DMS114 treated with DMSO at 0.1 percent for 48 hours (cell line): ENCODE measurements at regions not wholly inside any gene's neighbourhood (a gene's known extent, or its start where the extent isn't known, plus 50 kb on each side); places are given as distances from the start of the nearest gene placed in this dataset.

Experiments used
- DNase-seq: peaks from one replicate; lab custom pipeline; 2025; ENCODE audit not compliant: unreplicated experiment; lab: John Stamatoyannopoulos, UW

DNA sequence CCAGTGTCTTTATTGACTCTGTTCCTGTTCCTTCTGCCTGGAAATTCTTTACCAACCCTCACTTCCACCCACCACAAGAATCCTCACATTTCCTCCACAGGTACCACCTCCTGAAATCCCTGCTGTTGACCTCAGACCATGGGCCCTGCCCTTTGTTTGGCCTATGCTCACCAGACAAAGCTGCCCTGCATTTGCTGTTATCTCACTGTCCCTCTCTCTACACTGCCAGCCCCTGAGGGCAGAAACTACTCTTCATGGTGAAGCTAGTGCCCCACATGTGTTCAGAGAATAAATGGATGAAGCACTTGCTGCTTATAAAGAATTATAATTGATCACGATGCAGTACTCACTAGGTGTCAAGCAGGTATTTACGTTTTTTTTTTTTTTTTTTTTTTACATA lies 608.4 kb downstream of the TSN start:
- no peak for DNase-seq

DNA sequence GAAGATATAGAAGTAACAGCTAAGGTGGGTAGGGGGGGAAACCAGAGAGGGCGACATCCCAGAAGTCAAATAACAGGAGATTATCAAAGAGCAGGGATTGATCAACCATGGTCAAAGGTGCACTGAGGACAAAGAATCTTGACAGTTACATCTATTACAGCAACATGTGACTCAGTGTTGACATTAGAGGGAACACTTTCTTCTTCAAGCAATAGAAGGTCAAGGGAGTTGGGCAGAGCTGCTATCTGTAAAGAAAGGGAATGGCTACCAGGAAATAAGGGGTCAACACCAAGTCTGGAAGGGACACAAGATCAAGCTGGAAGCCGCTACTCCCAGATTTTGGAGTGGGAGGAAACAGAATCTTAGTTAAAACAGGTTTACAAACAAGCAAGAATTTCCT lies 611.0 kb downstream of the TSN start:
- no peak for DNase-seq

DNA sequence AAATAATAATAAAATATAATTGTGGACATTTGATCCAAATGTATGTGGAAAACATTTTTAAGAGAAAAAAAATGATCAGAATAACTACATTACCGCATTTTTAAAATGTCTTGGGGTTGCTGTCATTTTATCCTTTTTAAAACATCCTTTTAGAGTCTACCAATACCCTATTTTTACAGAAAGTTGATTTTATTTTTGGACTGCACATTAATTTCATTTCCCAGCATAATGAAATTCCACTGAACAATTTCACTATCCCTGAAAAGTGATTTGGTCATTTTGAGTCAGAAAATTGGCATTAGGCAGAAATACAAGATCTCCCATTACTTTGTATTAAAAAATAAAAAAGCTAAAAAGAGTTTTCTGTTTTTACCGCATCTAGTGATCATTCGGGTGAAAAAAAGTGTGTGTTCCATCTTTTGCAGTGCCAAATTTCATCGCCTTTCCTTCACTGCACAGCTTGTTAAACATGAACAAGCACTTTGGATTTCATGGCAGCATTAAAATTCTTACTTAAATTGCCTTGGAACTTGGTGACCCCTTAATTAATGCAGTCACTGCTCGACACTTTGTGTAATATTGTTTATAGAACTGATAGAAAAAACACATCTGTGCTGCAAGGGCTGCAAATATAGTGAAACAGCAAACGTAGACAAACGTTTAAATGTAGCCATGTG lies 611.7 kb downstream of the TSN start:
- no peak for DNase-seq

DNA sequence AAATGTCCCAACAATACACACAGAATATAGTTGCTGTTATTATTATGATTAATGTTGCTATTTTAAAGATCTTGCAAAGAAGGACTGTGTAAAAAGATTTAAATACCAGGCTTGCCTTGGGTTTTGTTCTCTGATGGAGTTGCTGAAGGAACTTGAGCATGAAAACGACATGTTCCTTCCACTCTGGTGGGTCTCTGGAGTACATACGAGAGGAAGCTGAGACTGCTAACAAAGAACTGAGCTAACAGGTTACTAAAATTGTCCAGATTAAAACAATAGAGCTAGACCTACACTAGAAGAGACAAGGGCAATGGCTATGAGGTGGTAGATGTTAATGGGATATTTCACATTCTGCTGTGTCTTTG lies 612.2 kb downstream of the TSN start:
- no peak for DNase-seq

DNA sequence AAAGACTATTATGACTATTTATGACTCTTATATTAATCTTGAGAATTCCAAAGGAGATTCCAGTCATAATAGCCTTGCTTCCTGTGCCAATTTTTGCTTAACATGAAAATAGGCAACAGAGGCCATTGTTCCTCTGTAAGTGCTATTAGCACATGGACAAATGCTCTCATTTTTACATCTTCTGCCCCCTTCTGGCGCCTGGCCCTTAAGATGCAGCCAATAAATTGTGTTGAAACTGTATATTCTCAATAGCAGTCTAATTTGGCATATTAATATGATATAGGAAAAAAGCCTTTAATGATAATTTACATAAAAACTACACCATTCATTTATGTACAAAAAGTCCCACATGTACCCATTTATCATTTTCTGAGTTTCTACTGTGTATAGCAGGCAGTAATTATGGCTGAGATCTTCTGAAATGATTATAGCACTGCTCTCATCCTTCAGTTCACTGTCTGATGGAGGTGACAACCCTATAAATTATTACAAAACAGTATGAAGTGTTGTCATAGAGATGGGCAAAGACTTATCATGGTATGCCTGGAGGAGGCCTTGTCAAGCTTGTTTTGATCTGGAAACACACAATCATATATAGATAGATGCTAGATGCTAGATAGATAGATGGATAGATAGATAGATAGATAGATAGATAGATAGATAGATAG lies 613.3 kb downstream of the TSN start:
- no peak for DNase-seq

DNA sequence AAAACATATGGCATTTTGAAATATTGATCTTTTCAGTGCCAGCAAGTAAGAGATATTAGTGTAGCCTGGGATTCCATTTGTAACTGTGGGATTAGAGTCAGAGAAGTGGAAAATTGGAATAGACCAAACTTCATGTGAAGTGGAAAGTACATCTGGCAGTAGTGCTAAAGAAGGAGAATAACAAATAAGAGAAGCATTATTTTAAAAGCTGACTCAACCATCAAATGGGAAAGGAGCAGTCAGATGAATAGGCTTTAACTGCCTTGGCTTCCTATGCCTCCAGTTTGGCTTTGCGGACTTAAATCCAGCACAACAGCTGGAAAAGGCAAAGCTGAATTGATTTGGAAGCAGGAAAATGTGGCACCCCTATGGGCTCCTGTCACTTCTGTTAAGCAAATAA lies 623.1 kb downstream of the TSN start:
- DNase-seq, result no peak

DNA sequence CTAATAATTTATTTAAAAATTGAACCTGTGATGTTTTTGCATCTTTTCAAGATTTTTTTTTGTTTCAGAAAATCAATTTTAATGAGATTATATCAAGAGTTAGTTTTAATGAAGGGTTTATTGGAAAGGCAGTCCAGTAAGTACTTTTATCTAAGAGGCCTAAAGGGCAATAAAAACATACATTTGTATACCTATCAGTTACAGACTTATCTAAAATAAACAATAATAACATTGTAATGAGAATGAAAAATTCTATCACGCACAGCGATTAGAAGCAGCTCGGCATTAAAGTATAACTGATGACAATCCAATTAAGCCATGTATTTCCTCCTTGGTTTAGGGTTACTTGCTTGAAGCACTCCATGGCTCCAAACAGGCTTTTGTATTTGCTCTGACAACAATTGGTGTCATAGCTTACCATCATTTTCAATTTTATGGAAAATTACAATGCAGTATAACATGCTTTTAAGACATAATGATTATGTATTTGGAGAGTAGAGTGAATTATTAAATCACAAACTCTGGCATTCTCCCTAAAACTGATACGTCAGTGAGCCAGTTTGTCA lies 629.4 kb downstream of the TSN start:
- no peak for DNase-seq

DNA sequence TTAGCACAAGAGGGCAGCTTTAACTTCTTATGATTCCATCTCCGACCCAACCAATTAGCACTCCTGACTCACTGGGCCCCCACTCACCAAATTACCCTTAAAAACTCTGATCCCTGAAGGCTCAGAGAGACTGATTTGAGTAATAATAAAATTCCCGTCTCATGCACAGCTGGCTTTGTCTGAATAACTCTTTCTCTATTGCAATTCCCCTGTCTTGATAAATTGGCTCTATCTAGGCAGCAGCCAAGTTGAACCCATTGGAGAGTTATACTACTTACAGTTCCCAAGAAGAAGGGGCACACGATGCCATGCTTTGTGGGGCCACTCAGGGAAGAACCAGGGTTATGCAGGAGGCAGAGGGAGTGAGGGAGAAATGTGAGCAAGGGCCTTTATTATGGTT lies 632.8 kb downstream of the TSN start:
- no peak for DNase-seq

DNA sequence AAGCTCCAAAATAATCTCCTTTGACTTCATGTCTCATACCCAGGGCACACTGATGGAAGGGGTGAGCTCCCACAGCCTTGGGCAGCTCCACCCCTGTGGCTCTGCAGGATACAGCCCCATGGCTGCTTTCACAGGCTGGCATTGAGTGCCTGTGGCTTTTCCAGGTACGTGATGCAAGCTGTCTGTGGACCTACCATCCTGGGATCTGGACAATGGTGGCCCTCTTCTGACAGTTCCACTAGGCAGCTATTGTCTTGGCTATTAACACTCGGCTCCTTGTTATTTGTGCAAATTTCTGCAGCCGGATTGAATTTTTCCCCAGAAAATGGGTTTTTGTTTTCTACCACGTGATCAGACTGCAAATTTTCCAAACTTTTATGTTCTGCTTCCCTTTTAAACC lies 634.2 kb downstream of the TSN start:
- DNase-seq, result no peak

DNA sequence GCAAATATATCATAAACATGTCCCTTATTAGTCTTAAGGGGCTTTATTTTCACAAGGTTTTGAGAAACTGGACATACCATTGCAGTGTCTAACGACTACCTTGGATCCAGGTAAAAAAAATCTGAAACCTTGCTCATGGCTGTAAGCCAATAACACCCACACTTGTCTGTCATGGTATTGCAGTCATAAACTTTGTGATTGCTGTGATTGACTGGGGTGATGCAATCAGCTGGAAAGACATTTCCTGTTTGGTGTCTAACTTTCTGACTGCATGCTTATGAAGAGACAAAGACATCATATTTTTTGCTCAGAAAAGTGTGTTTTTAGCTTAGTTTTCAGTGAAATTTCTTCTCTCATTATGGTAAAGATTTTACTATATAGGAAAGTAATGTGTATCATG lies 635.0 kb downstream of the TSN start:
- DNase-seq, result no peak

DNA sequence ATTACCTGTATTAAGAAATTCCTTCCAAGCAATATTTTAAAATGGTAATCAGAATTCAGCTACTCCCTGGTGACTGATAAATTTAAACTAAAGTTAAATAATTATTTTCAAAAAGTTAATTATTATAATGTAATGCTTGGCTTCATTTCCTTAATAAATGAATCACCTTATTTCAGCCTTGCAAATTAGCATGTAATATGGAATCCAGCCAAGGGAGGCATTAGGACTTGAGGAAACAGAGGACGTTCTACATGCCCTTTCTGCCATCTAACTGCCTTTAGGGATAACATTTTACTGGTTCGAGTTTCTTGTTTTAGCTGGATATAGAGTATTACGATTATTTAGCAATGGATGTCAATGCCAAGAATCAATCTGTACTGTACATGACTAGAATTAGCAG lies 636.3 kb downstream of the TSN start:
- no peak for DNase-seq

DNA sequence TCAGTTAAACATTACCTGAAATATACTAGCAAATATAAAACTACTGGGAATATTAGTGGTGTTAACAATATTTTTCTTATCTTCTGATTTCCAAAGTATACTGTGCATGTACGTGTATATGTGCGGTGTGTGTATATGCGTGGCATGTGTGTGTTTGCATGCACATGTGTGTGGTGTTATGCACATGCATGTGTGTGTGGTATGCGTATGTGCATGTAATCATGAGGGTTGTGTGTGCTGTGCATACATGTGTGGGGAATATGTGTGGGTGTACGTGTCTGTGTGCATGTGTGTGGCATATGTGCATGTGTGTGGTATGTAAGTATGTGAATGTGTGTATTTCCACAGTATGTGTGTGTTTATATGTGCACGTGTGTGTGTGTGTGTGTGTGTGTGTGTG lies 640.2 kb downstream of the TSN start:
- no peak for DNase-seq

DNA sequence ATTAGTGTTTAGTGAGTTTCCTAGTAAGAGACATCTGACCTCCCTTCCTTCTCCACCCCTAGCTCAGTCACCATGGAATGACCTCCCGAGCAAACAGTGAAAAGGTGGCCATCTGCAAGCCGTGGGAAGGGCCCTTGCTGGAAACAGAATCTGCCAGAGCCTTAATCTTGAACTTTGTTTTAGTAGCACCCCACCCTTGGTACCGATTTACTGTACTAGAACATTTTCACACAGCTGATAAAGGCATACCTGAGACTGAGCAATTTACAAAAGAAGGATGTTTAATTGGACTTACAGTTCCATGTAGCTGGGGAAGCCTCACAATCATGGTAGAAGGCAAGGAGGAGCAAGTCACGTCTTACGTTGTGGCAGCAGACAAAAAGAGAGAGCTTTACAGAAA lies 655.8 kb downstream of the TSN start:
- no peak for DNase-seq

DNA sequence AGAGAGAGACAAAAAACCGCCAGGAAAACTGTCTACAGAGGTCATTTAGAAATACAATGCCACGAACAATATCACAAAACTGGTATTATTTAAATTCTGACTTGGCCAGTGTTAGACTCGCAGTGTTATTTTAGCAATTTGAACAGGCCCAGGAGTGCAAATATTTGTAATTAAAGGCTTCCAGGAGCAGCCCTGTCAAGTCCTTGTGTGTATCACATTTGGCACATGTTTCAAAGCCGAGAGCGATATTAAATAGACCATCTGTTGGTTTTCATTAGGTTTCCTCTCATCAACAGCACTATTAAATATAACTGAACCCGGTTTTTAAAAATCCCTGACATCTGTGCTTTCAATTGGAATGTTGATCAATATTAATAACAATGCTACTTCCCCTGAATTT lies 656.9 kb downstream of the TSN start:
- no peak for DNase-seq

DNA sequence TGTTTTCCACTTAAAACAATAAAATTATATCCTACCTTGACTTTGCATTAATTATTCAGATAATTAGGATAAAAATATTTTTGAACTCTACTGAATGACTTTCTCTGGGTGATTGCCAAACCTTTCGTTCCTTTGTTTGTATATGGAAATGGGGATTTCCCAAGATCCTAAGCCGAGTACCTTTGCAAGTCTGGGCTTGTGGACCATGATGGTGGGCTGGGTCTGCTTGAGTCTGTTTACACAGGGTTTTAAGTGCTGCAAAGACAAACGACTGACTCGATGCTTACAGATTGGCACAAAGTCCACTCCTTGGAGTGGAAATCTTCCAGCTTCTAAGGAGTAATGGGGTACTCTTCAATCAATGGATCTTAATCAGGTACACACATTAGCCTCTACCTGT lies 659.5 kb downstream of the TSN start:
- DNase-seq, result no peak

DNA sequence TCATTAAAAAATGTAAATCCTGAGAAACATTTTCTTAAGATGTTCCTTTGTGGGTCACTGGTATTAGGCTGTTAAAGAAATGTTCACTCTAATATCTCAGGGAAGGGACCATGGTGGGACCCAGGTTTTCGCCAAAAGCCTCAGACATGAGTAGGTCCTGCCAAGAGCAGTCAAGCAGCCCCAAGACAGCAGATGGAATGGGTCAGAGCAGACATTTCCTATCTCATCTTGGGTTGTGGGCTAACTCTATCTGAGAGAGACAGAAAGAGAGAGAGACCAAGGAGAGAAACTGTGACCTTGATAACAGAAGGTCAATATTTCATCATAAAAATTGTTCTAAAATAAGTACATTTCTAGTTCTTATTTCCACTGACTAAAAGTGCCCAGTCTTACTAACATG lies 661.7 kb downstream of the TSN start:
- no peak for DNase-seq

DNA sequence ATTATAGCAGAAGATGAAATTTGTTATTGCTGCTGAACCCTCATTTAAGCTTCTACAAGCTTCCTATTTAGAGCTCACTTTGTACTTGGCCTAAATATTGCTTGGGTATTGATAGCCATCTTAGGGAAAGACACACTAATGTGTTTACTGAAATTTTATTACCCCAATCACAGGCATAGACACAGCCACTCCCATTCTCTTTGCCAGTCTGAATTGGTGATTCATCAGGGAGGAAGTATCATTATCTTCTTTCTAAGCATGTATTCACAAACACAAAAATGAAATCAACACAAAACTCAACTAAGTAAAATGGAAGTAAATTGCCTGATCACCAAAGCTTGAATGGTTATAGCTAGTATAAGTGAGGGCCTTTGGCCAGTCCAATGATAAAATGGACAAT lies 666.3 kb downstream of the TSN start:
- DNase-seq, result no peak

DNA sequence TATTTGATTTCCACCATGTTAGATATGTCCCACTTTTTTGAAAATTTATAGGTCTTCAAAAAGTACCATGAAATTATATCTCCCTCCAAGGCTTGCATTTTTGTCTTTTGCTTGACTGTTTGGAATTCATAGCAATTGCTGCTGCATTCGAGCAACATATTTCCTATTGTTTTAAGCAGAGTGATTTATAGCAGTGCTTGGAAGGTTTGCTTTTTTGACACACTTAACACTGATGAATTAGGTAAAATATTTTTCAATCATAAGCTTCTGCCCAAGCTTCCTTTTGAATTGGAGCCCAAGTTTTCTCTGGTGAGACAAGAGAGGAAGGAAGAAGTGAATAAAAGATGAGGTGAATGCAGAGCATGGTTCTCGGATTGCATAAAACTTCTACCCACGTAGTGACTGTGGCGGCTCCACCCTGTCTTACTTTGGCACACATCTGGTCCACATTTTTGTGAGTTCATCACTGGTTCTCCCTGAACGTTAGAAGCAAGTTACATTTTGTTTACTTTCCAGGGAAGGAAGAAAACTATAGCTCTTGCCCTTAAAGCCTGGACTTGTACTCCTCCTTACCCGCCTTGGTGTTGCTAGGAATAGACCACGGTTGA lies 667.0 kb downstream of the TSN start:
- no peak for DNase-seq

DNA sequence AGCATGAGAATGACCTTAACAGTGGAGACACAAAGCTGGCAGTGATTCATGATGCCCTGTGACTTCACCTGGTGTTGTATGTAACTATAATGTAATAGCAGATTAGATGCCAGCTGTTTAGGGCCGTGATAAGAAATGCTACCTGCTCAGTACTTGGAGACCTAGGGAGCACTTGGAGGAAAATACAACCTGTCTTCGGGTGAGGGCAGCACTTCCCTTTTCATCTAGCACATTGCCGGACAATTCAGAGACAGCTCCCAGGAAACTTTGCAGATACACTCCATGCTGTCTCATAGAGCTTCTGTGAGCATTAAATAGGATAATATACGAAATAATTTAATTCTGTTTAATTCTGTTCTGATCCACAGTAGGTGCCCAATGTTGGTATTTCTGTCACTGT lies 668.5 kb downstream of the TSN start:
- DNase-seq, result no peak

DNA sequence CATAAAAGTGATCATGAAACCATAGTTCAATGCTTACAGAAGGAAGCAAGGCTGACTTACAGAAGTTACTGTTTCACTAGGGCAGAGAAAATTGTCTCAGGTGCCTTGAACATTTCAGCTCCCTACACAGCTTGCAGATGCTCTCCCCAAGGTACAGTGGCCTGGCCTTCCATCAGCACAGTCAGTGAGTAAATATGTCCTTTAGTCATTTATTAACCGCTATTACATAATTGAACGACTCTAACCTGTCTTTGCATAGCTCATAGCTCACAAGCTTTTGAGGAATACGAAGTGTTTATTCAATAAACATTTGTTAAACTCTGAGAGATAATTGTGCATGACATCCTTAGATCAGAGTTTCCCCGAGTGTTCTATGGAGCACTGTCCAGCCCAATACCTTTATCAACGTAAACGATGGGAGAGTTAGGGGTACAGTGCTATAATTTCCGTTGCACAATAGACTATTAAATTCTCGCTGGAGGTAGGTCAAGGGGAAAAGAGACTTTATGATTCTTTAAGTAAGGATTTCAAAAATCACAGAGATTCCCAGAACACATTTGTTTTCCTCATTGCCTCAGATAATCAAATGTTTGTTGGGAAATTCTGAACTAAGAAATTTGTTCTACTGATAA lies 677.8 kb downstream of the TSN start:
- no peak for DNase-seq

DNA sequence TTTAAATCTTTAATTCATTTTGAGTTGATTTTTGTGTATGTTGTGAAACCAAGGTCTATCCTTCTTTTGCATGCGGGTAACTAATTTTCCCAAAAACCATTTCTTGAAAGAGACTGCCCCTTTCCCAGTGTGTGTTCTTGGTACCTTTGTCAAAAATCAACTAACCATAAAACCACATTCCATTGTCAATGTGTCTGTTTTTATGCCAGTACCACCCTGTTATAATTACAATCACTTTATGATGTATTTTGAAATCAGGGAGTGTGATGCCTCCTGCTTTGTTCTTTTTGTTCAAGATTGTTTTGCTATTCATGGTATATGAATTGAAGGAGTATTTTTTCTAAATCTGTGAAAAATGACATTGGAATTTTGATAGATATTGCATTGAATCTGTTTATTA lies 689.6 kb downstream of the TSN start:
- DNase-seq, result no peak

DNA sequence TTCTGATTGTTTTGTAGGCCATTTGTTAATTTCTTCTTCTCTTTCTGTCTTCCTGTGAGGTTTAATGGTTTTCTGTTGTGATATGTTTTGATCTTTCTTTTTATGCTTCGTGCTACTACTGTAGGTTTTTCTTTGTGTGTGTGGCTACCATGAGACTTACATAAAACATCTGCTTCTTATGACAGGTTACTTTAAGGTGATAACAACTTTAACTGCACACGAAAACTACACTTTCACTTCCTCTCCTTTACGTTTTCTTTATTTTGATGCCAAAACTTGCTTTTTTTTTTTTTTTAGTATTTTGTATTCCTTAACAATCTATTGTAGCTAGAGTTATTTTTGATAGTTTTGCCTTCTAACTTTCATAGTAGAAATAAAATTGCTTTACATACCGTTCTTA lies 691.3 kb downstream of the TSN start:
- no peak for DNase-seq
